Activated CD4-positive, alpha-beta T cell treated with anti-CD3 and anti-CD28 coated beads, Interleukin-2, Interleukin-4, amounts not matched to agents 100 ng/mL and 50 ng/mL, durations not matched to agents 16 hours and 8 hours (primary cell): ENCODE measurements at regions not wholly inside any gene's neighbourhood (a gene's known extent, or its start where the extent isn't known, plus 50 kb on each side); places are given as distances from the start of the nearest gene placed in this dataset.
"Not testable (repeated sequence)": the region's sequence is repeated elsewhere in the genome, so short reads cannot be mapped to it uniquely, and the experiment has no call there.

ENCODE experiments used
- DNase-seq: peaks from one replicate; pipeline ENCODE4 v3.0.0-alpha.2; 2020; ENCODE audit warnings: low spot score

DNA sequence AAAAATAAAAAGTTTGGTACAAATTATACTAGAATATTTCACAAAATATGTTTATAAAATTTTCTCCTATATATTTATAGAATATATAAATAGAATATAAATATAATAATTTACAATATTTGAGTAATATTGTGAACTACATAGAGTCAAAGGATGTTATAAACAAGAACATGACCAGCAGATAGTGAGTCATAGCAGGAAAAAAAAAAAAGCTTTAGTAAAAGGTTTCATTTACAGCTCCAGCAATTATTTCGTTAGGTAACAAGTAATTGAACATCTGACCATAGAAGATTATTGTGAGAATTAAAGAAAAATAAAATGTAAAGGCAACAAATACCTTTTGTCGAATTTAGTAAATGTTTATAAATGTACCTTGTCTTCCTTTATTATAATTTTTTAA, 864.1 kb downstream of the PCDH17 start:
- DNase-seq: no peak

DNA sequence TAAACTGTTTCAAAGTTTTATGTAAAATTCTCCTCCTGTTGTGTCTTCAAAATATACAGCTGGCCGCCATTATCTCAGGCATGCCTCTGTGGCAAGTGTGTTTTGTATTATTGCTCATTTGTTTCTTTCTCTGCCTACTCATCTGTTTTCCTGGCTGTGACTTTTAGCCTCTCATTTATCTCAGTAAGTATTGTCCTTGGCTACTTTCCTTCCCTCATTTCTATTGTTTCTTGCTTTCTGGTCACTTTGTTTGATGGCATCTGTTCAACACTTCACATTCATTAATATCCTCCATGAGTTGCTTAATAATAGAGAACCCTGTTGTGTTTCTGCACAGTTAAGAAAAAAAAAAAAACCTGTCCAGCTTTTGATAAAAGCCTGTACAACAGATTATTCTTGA, 869.4 kb downstream of the PCDH17 start:
- no peak for DNase-seq

DNA sequence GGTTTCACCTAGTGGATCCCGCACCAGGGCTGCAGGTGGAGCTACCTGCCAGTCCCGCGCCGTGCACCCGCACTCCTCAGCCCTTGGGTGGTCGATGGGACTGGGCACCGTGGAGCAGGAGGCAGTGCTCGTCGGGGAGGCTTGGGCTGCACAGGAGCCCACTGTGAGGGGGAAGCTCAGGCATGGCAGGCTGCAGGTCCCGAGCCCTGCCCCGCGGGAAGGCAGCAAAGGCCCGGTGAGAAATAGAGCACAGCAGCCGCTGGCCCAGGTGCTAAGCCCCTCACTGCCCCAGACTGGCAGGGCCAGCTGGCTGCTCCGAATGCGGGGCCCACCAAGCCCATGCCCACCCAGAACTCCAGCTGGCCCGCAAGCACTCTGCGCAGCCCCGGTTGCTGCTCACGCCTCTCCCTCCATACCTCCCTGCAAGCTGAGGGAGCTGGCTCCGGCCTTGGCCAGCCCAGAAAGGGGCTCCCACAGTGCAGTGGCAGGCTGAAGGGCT, 872.7 kb downstream of the PCDH17 start:
- DNase-seq: not testable (repeated sequence)

DNA sequence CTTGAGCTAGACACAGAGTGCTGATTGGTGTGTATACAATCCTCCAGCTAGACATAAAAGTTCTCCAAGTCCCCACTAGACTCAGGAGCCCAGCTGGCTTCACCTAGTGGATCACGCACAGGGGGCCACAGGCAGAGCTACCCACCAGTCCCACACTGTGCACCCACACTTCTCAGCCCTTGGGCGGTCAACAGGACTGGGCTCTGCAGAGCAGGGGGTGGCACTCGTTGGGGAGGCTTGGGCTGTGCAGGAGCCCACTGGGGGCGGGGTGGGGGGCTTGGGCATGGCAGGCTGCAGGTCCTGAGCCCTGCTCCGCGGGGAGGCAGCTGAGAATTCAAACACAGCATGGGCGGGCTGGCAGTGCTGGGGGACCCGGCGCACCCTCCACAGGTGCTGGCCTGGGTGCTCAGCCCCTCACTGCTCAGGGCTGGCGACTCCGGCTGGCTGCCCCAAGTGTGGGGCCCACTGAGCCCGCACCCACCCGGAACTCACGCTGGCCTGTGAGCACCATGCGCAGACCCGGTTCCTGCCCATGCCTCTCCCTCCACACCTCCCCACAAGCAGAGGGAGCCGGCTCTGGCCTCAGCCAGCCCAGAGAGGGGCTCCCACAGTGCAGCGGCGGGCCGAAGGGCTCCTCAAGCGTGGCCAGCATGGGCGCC, 873.8 kb downstream of the PCDH17 start:
- not testable (repeated sequence) for DNase-seq

DNA sequence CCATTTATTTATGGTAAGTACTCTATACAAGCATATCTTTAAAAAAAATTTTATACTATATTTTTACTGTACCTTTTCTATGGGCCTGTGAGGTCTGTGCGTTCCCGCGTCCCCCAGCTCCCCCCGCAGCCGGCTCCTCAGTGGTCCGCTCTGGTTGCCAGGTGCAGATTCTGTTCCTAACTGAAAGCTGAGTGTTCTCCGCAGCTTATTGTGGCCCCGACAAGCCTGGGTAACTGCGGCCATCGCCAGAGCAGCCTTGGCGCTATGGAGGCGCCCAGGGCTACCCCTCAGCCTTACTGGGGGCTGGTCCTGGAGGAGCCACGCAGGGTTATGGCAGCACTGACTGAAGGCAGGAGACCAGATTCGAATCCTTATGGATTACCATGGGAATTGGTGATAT, 896.8 kb downstream of the PCDH17 start:
- DNase-seq: no peak

DNA sequence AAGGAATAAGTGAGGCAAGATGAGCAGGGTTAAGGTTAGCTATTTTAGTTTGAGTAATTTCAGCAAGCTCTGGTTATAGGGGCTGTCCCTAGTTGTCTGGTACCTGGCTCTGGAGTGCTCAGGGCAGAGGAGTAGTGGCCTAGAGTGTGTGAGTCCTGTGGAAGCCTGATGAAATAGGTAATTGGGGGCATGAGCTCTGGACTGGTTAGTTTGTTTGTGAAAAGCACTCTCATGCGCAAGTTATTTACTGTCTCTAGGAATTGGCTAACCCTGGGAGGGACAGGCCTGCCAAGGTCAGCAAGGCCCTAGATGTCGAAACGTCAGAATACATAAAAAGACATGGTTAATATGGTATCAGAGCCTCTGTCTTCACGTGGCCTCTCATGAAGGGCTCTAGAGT, 900.1 kb downstream of the PCDH17 start:
- no peak for DNase-seq

DNA sequence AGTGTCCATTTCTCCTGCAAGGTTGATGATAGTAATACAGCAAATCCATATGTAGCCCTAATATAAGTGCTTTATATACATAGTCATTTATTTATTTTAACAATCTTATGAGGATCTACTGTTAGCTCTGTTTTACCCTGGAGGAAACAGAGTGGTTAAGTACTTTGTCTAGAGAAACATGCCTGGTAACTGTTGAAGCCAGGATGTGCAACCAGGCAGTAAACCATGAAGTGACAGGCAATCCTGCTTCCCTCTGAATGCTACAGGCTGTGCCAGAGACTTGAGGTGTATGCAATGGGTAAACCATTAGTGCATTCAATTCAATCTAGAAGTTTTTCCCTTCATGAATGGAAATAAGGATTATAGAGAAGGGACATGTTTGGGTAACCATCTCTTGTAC, 911.0 kb downstream of the PCDH17 start:
- no peak for DNase-seq

DNA sequence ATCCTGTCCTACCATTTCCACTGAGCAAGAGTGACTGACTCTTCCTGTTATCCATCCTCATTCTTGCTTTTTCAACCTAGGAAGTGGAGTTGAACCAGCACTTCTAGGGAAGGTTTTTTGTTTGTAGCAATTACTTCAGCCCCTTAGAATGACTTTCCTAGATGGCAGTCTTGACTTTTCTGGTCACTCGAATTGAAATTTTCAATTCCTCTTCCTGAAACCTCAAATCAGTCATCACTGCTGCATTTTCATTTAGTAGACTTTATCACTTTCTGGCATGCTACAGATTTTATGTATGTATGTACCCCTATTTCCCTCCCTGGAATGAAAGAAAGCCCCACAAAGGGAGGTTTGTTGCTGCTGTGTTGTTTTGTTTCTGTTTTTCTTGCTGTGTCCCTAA, 915.9 kb downstream of the PCDH17 start:
- no peak for DNase-seq

DNA sequence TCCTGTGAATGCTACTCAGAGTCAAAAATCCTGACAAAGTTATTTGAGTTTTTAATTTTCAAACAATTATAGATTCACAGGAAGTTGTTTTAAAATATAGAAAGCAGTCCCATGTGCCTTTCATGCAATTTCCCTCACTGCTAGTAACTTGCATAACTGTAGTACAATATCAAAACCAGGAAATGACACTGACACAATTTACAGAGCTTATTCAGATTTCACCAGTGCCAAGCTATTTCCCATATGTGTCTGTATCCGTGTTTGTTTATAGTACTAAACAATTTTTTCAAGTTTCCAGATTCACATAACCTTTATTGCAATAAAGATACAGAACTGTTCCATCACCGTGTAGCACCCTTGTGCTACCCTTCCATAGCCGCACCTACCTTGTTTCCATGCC, 934.6 kb downstream of the PCDH17 start:
- DNase-seq: no peak

DNA sequence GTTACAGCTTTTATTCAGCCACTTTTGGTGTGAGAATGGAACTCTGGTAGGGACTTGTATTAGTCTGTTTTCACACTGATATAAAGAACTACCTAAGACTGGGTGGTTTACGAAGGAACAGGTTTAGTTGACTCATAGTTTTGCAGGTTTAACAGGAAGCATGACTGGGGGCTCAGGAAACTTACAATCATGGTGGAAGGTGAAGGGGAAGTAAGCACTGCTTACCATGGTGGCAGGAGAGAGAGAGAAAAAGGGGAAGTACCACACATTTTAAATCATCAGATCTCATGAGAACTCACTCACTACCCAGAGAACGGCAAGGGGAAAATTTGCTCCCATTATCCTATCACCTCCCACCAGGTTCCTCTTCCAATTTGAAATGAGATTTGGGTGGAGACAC, 942.2 kb downstream of the PCDH17 start:
- DNase-seq: no peak

DNA sequence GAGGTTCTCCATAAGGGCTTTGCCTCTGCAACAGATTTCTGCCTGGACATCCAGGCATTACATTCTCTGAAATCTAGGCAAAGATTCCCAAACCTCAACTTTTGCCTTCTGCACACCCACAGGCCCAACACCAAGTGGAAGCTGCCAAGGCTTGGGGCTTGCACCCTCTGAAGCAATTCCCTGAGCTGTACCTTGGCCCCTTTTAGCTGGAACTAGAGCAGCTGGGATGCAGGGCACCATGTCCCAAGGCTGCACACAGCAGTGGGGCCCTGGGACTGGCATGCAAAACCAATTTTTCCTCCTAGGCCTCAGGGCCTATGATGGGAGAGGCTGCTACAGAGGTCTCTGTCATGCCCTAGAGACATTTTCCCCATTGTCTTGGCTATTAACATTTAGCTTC, 943.2 kb downstream of the PCDH17 start:
- no peak for DNase-seq

DNA sequence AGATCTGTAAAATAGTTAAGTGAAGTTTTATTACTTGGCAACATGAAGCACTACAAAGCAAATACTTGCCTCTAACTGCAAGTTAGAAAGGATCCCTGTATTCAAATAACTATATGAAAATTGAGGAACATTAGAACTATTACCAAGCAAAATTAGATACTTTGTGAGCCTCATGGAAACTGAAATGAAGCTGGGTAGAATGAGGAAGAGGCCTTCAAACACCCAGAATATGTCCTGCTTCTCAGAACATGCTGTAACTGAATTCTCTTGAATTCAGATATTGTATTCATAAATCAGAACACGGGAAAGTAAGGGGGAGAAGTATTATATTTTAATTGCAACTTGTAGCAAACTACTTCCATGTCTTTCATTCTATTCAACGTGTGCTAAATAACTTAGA, 947.9 kb downstream of the PCDH17 start:
- DNase-seq: no peak

DNA sequence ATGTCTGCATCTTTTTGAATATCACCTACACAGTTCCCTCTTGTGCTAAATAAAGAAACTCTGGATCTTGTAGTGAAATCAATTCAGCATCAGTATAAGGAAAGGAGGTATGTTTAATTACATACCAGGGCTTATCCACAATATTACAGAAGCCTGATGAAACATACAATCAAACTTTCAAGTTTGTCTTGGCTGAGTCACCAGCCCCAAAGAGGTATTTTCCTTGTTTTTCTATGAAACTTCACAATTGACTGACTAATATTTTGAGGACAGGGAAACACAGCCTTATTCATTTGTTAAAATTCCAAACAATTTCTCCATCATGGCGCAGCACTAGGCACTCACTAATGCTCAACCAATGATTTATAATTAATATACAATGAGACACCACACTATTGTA, 952.4 kb downstream of the PCDH17 start:
- DNase-seq: no peak

DNA sequence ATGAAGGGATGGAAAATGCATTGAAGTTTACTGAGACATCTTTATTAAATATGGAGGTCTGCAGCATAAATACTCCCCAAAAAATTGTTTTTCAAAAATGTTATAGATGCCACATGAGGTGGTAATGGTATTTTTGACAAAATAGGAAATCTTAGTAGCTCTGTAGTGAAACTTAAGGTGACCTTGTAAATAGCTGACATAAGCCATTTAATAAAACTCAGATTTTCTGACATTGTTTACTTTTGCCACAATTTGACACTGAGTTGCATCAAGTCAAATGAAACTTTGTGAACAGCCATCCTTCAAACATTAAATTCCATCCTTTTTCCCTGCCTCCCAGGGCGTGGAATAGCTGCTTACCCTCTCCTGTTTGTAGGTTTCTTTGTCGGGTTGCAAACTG, 953.1 kb downstream of the PCDH17 start:
- DNase-seq: no peak

DNA sequence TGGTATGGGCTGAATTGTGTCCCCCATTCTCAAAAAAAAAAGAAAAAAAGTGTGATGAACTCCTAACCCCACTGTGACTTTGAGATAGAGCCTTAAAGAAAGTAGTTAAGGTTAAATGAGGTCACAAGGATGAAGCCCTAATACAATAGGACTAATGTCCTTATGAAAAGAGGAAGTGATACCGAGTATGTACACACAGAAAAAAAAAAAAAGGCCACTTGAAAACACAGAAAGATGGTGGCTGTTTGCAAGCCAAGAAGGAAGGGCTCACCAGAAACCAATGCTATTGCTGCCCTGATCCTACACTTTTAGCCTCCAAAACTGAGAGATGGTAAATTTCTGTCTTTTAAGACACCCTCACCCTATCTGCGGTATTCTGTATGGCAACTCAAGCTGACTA, 955.6 kb downstream of the PCDH17 start:
- no peak for DNase-seq

DNA sequence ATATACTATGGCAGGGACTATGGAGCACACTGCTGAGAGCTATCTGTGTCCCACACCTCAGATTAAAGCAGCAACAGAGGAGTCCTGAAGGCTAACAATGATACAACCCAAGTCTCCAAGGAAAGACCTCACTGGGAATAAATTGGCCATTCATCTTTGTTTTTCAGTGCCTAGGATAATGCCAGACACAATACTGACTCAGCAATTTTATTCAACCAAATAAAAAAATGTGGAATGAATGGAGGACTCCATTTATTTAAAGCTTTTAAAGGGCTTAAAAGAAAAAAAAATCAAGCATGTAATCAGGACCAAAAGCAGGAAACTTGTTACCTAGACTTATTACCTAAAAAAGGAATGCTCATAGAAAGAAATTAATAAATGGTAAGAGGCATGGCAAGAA, 960.5 kb downstream of the PCDH17 start:
- DNase-seq: no peak

DNA sequence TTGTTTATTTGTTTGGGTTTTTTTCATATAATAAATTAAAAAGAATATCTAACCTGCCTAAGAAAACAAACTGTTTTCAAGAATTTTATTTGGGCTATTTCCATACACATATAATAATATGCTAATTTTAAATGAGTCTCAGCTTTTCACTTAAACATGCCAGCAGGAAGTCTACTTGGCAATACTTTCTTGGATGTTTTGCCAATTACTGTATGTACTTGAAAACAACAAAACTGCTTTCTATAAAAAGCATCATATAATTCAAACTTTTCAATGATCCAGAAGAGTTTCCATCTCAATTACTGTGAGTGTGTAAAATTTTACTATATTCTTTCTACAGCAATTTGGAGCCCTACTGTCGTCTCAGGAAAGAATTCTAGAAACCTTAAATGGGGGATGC, 961.2 kb downstream of the PCDH17 start:
- DNase-seq: no peak

DNA sequence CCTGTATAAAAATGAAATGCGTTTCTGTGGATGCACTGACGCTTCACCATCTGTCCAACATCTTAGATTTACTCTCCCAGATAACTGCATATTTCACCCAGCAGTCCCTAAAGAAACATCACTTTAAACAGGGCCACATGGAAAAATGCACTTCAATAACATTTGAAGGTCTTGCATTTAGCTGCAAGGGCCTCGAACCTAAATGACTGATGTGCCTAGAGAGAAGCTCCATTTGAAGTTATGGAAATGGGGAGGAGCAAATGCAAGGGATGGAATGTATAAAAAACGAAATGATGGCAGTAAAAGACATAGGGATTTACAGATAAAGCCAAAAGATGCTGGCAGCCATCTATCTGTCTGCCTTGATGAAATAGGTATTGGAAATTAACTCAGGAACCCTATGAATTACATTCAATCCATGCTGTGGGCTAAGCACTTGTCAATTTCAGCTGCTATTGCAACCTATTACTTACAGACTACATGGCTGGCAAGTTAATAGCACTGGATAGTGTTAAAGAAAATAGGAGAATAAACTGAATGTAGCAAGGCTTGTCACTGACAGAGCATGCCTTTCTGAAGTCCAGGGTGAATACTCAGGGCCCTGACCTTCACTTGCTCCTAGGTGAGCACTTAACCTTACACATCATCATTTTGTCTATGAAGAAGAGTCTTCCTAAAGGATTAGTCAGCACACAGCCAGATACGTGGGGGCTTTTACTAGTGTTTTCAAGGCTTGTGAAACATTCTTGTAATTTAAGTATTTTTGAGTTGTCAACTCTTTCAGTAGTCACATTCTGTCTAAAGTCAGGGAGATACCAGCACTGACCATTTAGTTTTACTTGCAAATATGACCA, 963.4 kb downstream of the PCDH17 start:
- no peak for DNase-seq

DNA sequence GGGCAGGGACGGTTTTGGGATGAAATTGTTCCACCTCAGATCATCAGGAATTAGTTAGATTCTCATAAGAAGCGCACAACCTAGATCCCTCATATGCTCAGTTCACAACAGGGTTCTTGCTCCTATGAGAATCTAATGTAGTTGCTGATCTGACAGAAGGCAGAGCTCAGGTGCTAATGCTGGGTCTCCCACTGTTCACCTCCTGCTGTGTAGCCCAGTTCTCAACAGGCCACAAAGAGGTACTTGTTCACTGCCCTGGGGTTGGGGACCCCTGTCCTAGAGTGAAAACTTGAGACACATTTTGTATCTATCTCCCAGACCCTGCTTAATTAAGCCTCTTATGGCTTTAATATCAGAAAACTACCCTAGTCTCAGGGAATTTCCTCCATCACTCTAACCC, 966.0 kb downstream of the PCDH17 start:
- DNase-seq: no peak

DNA sequence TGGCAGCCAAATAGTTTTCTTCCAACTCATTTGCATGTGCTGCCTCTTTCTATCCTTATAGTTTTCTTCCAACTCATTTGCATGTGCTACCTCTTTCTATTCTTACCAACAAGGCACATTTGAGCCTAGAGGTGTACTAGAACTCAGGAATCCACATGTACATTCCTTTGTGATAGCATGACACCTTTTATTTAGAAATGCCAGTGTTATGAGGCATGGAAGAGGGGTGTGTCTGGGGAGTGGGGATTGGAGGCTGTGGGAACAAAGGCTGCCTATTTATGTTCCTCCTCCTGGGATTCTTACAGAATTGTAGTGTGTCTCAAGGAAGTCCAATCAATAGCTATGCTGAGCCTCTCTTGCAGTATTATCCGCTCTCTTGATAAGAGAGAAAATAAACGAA, 966.7 kb downstream of the PCDH17 start:
- no peak for DNase-seq

DNA sequence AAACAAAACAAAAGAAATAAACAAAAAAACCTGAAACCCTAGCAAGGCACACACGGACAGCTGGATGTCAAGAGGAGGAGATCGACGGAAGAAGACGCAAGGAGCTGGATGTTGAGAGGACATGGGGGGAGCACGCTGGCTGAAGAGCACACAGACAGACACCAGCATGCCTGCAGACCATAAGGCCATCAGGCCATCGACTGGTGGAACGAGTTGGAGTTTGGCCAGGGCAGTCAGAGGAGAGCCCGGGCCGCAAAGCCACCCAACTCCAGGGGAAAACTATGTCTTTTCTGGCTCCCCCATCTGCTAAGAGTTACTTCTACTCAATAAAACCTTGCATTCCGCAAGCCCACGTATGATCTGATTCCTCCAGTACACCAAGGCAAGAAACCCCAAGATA, 979.6 kb downstream of the PCDH17 start:
- DNase-seq: no peak

DNA sequence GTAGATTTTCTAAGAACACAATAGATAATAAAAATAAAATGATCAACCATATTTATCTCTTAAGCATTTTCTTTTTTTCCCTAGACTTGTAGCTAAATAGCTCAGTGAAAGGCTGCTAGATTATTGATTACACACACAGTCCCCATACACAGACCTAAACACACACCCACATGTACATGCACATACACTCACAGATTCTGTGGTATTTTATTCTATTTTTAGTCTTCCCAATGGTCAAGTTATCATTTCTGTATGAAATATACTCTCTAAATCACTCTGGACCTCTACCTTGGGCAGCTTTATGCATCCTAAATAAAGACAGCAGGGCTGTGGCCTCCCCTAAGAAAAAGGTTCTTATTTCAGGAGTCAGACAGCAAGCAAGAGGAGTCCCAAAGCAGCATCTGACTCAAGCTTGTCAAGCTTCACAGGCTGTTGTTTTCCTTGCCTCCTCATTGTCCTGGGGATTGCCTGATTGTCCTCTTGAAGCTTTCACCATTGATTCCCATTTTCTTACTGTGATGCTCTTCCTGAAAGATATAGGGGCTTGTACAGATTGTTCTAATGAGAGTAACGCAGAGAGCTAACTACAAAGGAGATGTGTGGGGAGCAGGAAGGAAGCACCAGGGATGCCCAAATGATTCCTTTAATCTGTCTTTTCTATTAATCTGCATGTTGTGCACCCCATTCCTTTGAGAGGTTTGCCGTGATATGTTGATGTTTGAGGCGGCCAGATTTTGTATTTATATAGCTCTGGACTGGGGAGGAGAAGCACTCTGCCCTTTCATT, 986.5 kb downstream of the PCDH17 start:
- DNase-seq: no peak
